GM23338 (cell line): ENCODE measurements at regions not wholly inside any gene's neighbourhood (a gene's known extent, or its start where the extent isn't known, plus 50 kb on each side); places are given as distances from the start of the nearest gene placed in this dataset.
"Not testable (repeated sequence)": the region's sequence is repeated elsewhere in the genome, so short reads cannot be mapped to it uniquely, and the experiment has no call there.

ENCODE experiments used
- ATAC-seq: fragments of 200-7000 bp; cut with Tn5 transposase; 3 replicates; pipeline ENCODE4 v1.9.1; 2020
- DNase-seq: peaks from one replicate; pipeline ENCODE4 v3.0.0-alpha.2; 2015; ENCODE audit warnings: low spot score
- H2AFZ ChIP-seq: fragments of 200-600 bp; sonication (generic); 2 replicates; pipeline ENCODE4 v1.8.0; 2016; ENCODE audit warnings: antibody characterized with exemption, mild to moderate bottlenecking, moderate library complexity
- H3F3A ChIP-seq: fragments of 200-600 bp; sonication (generic); replicated peaks from 2 replicates; pipeline ENCODE4 v1.8.0; 2017; ENCODE audit warnings: antibody characterized with exemption, mixed run types, low read depth
- H3K27ac ChIP-seq: fragments of 200-600 bp; sonication (generic); 2 replicates; pipeline ENCODE4 v1.6.1; 2016; ENCODE audit warnings: low read depth
- H3K27me3 ChIP-seq: fragments of 200-600 bp; sonication (generic); 2 replicates; pipeline ENCODE4 v1.8.0; 2016; ENCODE audit warnings: mild to moderate bottlenecking, mixed run types, moderate library complexity; ENCODE audit not compliant: insufficient read depth
- H3K36me3 ChIP-seq: fragments of 200-600 bp; sonication (generic); 2 replicates; pipeline ENCODE4 v1.8.0; 2016; ENCODE audit warnings: mild to moderate bottlenecking; ENCODE audit not compliant: insufficient read depth
- H3K4me1 ChIP-seq: fragments of 200-600 bp; sonication (generic); 2 replicates; pipeline ENCODE4 v1.8.0; 2016; ENCODE audit warnings: mild to moderate bottlenecking, moderate library complexity; ENCODE audit not compliant: insufficient read depth
- H3K4me2 ChIP-seq: fragments of 200-600 bp; sonication (generic); 2 replicates; pipeline ENCODE4 v1.7.1; 2017; ENCODE audit warnings: mixed run types
- H3K4me3 ChIP-seq: fragments of 200-600 bp; sonication (generic); 2 replicates; pipeline ENCODE4 v1.6.1; 2016; ENCODE audit warnings: mixed run types
- H3K79me2 ChIP-seq: fragments of 200-600 bp; sonication (generic); replicated peaks from 2 replicates; pipeline ENCODE4 v1.8.0; 2017; ENCODE audit warnings: mild to moderate bottlenecking; ENCODE audit not compliant: insufficient read depth
- H3K9me2 ChIP-seq: fragments of 200-600 bp; sonication (generic); 2 replicates; pipeline ENCODE4 v1.8.0; 2017; ENCODE audit not compliant: insufficient read depth
- H4K20me1 ChIP-seq: fragments of 200-600 bp; sonication (generic); replicated peaks from 2 replicates; pipeline ENCODE4 v1.8.0; 2017; ENCODE audit warnings: mild to moderate bottlenecking; ENCODE audit not compliant: insufficient read depth
- H3K27ac Mint-ChIP-seq: 2 replicates; pipeline ENCODE4 v1.8.0; 2020; ENCODE audit warnings: inconsistent platforms, mild to moderate bottlenecking, moderate library complexity, mixed read lengths
- H3K27me3 Mint-ChIP-seq: 3 replicates; pipeline ENCODE4 v1.8.0; 2022; ENCODE audit warnings: low read depth, mild to moderate bottlenecking, moderate library complexity, mixed read lengths, inconsistent platforms; ENCODE audit not compliant: insufficient read depth, poor library complexity
- H3K36me3 Mint-ChIP-seq: 3 replicates; pipeline ENCODE4 v1.8.0; 2021; ENCODE audit warnings: low read depth, mild to moderate bottlenecking, inconsistent platforms, moderate library complexity, mixed read lengths
- H3K4me1 Mint-ChIP-seq: 3 replicates; pipeline ENCODE4 v1.8.0; 2020; ENCODE audit warnings: mild to moderate bottlenecking, inconsistent platforms, mixed read lengths
- H3K4me3 Mint-ChIP-seq: 3 replicates; pipeline ENCODE4 v1.8.0; 2021; ENCODE audit warnings: moderate library complexity, mild to moderate bottlenecking, inconsistent platforms, mixed read lengths
- H3K9me3 Mint-ChIP-seq: 3 replicates; pipeline ENCODE4 v1.8.0; 2020; ENCODE audit warnings: moderate library complexity, mild to moderate bottlenecking, inconsistent platforms, mixed read lengths
- CREB1 ChIP-seq: fragments of 250-450 bp; sonication (Bioruptor Pico); IDR thresholded peaks from 2 replicates; pipeline ENCODE4 v1.5.0; 2020; ENCODE audit warnings: low read depth, mild to moderate bottlenecking, moderate library complexity
- EZH2 ChIP-seq: fragments of 200-600 bp; sonication (generic); IDR thresholded peaks from one replicate; pipeline ENCODE4 v1.8.0; 2017; ENCODE audit warnings: antibody characterized with exemption, mild to moderate bottlenecking, low read depth; ENCODE audit not compliant: unreplicated experiment
- EZH2phosphoT487 ChIP-seq: fragments of 200-600 bp; sonication (generic); IDR thresholded peaks from one replicate; pipeline ENCODE4 v1.8.1; 2018; ENCODE audit warnings: antibody characterized with exemption; ENCODE audit not compliant: unreplicated experiment
- NANOG ChIP-seq: IDR thresholded peaks from 2 replicates; pipeline ENCODE4 v1.6.1; 2016; ENCODE audit warnings: antibody characterized with exemption, borderline replicate concordance
- POLR2AphosphoS5 ChIP-seq: IDR thresholded peaks from 2 replicates; pipeline ENCODE4 v1.6.1; 2016; ENCODE audit warnings: antibody characterized with exemption, low read depth
- REST ChIP-seq: IDR thresholded peaks from one replicate; pipeline ENCODE4 v1.6.1; 2018; ENCODE audit warnings: antibody characterized with exemption; ENCODE audit not compliant: unreplicated experiment
- ZNF114 ChIP-seq: fragments of 250-450 bp; sonication (Bioruptor Pico); IDR thresholded peaks from 2 replicates; pipeline ENCODE4 v1.5.0; 2020; ENCODE audit warnings: mild to moderate bottlenecking, moderate library complexity
- ZNF331 ChIP-seq: fragments of 250-450 bp; sonication (Bioruptor Pico); IDR thresholded peaks from 2 replicates; pipeline ENCODE4 v1.5.0; 2020; ENCODE audit warnings: low read depth, mild to moderate bottlenecking, moderate library complexity
- TF ChIP-seq, protein P1 (sequence below), 2 experiments: fragments of 200-600 bp in 1 of 2; sonication (generic) in 1 of 2; conservative IDR thresholded peaks; 2 replicates each; pipeline versions ENCODE4 v1.5.1 to v1.6.1; 2016 to 2017; ENCODE audit warnings: antibody characterized with exemption in 2 of 2, low read depth in 2 of 2, mild to moderate bottlenecking in 2 of 2, moderate library complexity in 1 of 2

GRCh38 chr6:151695156-151695555 is 112.3 kb upstream of the ESR1 start (continued):
- no peak for TF ChIP-seq ZNF331 (CRISPR knock-in tag)
- no peak for TF ChIP-seq NANOG
- no peak for TF ChIP-seq ZNF114 (CRISPR knock-in tag)
- TF ChIP-seq POLR2AphosphoS5 = no peak
- TF ChIP-seq EZH2 = no peak
- TF ChIP-seq REST = no peak
- TF ChIP-seq CREB1 (CRISPR knock-in tag) = no peak

DNA sequence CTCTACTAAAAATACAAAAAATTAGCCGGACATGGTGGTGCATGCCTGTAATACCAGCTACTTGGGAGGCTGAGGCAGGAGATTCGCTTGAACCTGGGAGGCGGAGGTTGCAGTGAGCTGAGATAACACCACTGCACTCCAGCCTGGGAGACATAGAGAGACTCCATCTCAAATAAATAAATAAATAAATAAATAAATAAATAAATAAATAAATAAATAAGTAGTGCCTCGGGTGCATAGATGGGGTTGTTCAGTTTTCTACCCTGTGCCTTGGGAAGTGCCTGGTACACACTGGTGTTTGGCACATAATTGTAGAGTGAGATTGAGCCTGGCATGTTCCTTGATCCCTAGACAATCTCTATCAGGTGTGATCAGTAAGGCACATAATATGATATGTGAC is 111.2 kb upstream of the ESR1 start:
- not testable (repeated sequence) for H3K4me3 Mint-ChIP-seq, H3K4me1 ChIP-seq, ATAC-seq, H3K36me3 Mint-ChIP-seq, H3K4me3 ChIP-seq, DNase-seq, H3K79me2 ChIP-seq, H3K4me2 ChIP-seq, H3F3A ChIP-seq, H4K20me1 ChIP-seq, H3K27me3 ChIP-seq, H2AFZ ChIP-seq, H3K9me3 Mint-ChIP-seq, H3K36me3 ChIP-seq, H3K9me2 ChIP-seq, H3K27me3 Mint-ChIP-seq, H3K27ac ChIP-seq, H3K27ac Mint-ChIP-seq
- H3K4me1 Mint-ChIP-seq = peaks cover 13% of the 10 kb centered on the region; the same call in 2 of the 3 replicates

DNA sequence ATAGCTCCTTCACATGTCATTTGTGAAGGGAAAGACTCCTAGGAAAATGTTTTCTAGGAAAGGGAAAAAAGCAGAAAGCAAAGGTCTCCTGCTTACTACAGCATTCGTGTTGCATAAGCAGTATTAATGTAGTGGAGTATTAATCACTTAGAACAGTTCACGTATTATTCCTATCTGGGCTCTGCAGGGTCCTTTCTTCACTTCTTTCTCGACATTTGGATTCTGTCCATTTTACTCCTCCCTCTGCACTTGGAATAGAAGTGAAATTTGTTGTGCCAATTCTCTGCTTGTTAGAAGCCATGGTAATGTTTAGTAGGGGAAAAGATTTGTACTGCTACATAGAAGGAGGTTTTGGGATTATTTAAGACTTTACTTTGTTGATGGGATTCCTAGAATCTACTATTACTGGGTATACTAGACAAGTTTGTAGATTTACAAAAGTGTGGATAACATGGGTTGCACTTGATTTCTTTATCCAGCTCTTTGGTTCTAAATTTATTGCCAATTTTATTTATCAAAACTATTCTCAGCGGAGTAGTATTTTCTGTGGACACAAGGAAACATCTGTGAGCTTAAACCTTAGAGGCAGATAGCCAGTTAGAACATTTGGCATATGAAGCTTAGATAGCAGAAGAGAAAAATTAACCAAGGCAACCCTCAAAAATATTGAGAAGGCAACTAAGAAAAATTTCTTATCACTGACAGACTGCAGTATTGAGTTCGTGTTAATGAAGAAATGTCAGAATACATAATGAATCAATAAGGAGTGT is 108.4 kb upstream of the ESR1 start:
- no peak for DNase-seq
- Mint-ChIP-seq H3K36me3 (no peaks in the 10 kb centered on the region), H3K9me3 (no peaks in the 10 kb centered on the region), H3K4me3 (no peak overlapping the region), H3K27ac (no peak overlapping the region), H3K4me1 (peaks cover 4% of the 10 kb centered on the region; the same call in 2 of the 3 replicates), H3K27me3 (no peaks in the 10 kb centered on the region)
- Histone ChIP-seq H3K4me2 (no peak overlapping the region), H3K4me3 (no peak overlapping the region), H2AFZ (no peak overlapping the region), H3K4me1 (no peaks in the 10 kb centered on the region), H3K9me2 (no peaks in the 10 kb centered on the region), H3K27ac (no peak overlapping the region), H3K27me3 (no peaks in the 10 kb centered on the region), H3K79me2 (no peaks in the 10 kb centered on the region), H4K20me1 (no peaks in the 10 kb centered on the region), H3K36me3 (no peaks in the 10 kb centered on the region), H3F3A (no peaks in the 10 kb centered on the region)
- TF ChIP-seq, protein P1, sequence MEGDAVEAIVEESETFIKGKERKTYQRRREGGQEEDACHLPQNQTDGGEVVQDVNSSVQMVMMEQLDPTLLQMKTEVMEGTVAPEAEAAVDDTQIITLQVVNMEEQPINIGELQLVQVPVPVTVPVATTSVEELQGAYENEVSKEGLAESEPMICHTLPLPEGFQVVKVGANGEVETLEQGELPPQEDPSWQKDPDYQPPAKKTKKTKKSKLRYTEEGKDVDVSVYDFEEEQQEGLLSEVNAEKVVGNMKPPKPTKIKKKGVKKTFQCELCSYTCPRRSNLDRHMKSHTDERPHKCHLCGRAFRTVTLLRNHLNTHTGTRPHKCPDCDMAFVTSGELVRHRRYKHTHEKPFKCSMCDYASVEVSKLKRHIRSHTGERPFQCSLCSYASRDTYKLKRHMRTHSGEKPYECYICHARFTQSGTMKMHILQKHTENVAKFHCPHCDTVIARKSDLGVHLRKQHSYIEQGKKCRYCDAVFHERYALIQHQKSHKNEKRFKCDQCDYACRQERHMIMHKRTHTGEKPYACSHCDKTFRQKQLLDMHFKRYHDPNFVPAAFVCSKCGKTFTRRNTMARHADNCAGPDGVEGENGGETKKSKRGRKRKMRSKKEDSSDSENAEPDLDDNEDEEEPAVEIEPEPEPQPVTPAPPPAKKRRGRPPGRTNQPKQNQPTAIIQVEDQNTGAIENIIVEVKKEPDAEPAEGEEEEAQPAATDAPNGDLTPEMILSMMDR (conservative IDR thresholded peaks at IDR 0.05; ENCODE audit: low read depth in 2 of 2) = no peak
- TF ChIP-seq ZNF114 (CRISPR knock-in tag) (no peak), EZH2phosphoT487 (no peak), ZNF331 (CRISPR knock-in tag) (no peak)
- ATAC-seq = no peak
